ENCODE measurements at regions not wholly inside any gene's neighbourhood (a gene's known extent, or its start where the extent isn't known, plus 50 kb on each side); places are given as distances from the start of the nearest gene placed in this dataset.

GRCh38 chr18:35816003-35816402 is 156.5 kb upstream of the RMP24 start:
- TF ChIP-seq CTCF (IDR thresholded peaks at IDR 0.05): no peak
- TF ChIP-seq EZH2 (IDR thresholded peaks at IDR 0.05): no peak

Measured in neural progenitor cell (in vitro differentiated cells).